Chondrocyte (in vitro differentiated cells): ENCODE measurements at regions not wholly inside any gene's neighbourhood (a gene's known extent, or its start where the extent isn't known, plus 50 kb on each side); places are given as distances from the start of the nearest gene placed in this dataset.

Source experiments
- DNase-seq: peaks from one replicate; pipeline ENCODE4 v3.0.0; 2021; ENCODE audit warnings: mixed read lengths, low spot score
- H3K27ac Mint-ChIP-seq: one replicate; pipeline ENCODE4 v1.8.0; 2021; ENCODE audit warnings: mild to moderate bottlenecking, moderate library complexity, mixed read lengths; ENCODE audit not compliant: unreplicated experiment
- H3K27me3 Mint-ChIP-seq: 2 replicates; pipeline ENCODE4 v1.8.0; 2021; ENCODE audit warnings: low read depth, mixed read lengths
- H3K36me3 Mint-ChIP-seq: 2 replicates; pipeline ENCODE4 v1.8.0; 2021; ENCODE audit warnings: low read depth, mixed read lengths
- H3K4me1 Mint-ChIP-seq: 2 replicates; pipeline ENCODE4 v1.8.0; 2021; ENCODE audit warnings: low read depth, mild to moderate bottlenecking, mixed read lengths
- H3K4me3 Mint-ChIP-seq: one replicate; pipeline ENCODE4 v1.8.0; 2021; ENCODE audit warnings: mild to moderate bottlenecking, moderate library complexity, mixed read lengths; ENCODE audit not compliant: unreplicated experiment
- H3K9me3 Mint-ChIP-seq: 2 replicates; pipeline ENCODE4 v1.8.0; 2021; ENCODE audit warnings: low read depth, mixed read lengths
- TF ChIP-seq, protein P1 (sequence below): fragments of 200-600 bp; sonication (generic); IDR thresholded peaks from 2 replicates; pipeline ENCODE4 v1.5.0; 2021; ENCODE audit warnings: antibody characterized with exemption, mild to moderate bottlenecking, moderate library complexity

GRCh38 chr3:20683910-20684309 is 497.9 kb upstream of the SGO1 start:
- H3K4me1 Mint-ChIP-seq: peaks cover 15% of the 10 kb centered on the region
- peak overlapping the region; percentile 3 for H3K27ac Mint-ChIP-seq
- TF ChIP-seq, protein P1, sequence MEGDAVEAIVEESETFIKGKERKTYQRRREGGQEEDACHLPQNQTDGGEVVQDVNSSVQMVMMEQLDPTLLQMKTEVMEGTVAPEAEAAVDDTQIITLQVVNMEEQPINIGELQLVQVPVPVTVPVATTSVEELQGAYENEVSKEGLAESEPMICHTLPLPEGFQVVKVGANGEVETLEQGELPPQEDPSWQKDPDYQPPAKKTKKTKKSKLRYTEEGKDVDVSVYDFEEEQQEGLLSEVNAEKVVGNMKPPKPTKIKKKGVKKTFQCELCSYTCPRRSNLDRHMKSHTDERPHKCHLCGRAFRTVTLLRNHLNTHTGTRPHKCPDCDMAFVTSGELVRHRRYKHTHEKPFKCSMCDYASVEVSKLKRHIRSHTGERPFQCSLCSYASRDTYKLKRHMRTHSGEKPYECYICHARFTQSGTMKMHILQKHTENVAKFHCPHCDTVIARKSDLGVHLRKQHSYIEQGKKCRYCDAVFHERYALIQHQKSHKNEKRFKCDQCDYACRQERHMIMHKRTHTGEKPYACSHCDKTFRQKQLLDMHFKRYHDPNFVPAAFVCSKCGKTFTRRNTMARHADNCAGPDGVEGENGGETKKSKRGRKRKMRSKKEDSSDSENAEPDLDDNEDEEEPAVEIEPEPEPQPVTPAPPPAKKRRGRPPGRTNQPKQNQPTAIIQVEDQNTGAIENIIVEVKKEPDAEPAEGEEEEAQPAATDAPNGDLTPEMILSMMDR: no peak
- no peak overlapping the region for H3K4me3 Mint-ChIP-seq
- no peak for DNase-seq
- H3K27me3 Mint-ChIP-seq: no peaks in the 10 kb centered on the region
- peaks cover 4% of the 10 kb centered on the region for H3K36me3 Mint-ChIP-seq
- peaks cover 14% of the 10 kb centered on the region for H3K9me3 Mint-ChIP-seq

DNA sequence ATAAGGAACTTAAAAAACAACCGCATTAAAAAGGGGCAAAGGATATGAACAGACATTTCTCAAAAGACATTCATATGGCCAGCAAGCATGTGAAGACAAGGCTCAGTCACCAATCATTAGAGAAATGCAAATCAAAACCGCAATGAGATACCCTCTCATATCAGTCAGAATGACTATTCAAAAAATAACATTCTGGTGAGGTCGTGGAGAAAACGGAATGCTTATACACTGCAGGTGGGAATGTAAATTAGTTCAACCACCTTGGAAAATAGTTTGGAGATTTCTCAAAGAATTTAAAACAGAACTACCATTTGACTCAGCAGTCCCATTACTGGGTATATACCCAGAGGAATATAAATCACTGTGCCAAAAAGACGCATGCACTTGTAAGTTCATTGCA is 496.6 kb upstream of the SGO1 start:
- Mint-ChIP-seq H3K27me3 (no peaks in the 10 kb centered on the region), H3K27ac (no peak overlapping the region), H3K4me1 (peaks cover 15% of the 10 kb centered on the region), H3K36me3 (peaks cover 4% of the 10 kb centered on the region), H3K9me3 (peaks cover 10% of the 10 kb centered on the region), H3K4me3 (no peak overlapping the region)
- TF ChIP-seq, protein P1: no peak
- no peak for DNase-seq

DNA sequence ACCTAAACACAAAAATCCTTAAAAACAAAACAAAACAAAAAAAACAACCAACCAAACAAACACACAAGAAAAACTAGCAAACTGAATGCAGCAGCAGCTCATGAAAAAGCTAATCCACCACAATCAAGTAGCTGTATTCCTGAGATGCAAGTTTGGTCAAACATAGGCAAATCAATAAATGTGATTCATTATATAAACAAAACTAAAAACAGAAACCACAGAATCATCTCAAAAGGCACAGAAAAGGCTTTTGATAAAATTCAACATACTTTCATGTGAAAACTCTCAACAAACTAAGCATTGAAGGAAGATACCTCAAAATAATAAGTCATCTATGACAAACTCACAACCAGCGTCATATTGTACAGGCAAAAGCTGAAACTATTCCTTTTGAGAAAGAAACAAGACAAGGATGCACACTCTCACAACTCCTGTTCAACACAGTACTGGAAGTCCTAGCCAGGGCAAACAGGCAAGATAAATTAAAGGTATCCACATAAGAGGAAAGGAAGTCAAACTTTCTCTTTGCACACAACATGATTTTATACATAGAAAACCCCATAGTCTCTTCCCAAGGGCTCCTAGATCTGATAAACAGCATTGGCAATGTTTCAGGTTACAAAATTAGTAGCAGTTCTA is 495.1 kb upstream of the SGO1 start:
- Mint-ChIP-seq H3K4me1 (peaks cover 15% of the 10 kb centered on the region), H3K27me3 (no peaks in the 10 kb centered on the region), H3K27ac (no peak overlapping the region), H3K36me3 (no peaks in the 10 kb centered on the region), H3K9me3 (peaks cover under 1% of the 10 kb centered on the region), H3K4me3 (no peak overlapping the region)
- TF ChIP-seq, protein P1: no peak
- no peak for DNase-seq

GRCh38 chr3:20673866-20674265 is 487.9 kb upstream of the SGO1 start:
- no peak for DNase-seq
- Mint-ChIP-seq H3K27ac (no peak overlapping the region), H3K27me3 (no peaks in the 10 kb centered on the region), H3K36me3 (no peaks in the 10 kb centered on the region), H3K4me1 (peaks cover 7% of the 10 kb centered on the region), H3K9me3 (peaks cover 12% of the 10 kb centered on the region), H3K4me3 (no peak overlapping the region)
- TF ChIP-seq, protein P1: no peak

GRCh38 chr3:20669675-20670074 is 483.7 kb upstream of the SGO1 start:
- Mint-ChIP-seq H3K4me1 (peaks cover 13% of the 10 kb centered on the region), H3K4me3 (no peak overlapping the region), H3K36me3 (peaks cover 2% of the 10 kb centered on the region), H3K27me3 (peaks cover 2% of the 10 kb centered on the region), H3K27ac (no peak overlapping the region), H3K9me3 (peaks cover 5% of the 10 kb centered on the region)
- no peak for DNase-seq
- TF ChIP-seq, protein P1: no peak
